Smooth muscle cell (in vitro differentiated cells): ENCODE measurements at regions not wholly inside any gene's neighbourhood (a gene's known extent, or its start where the extent isn't known, plus 50 kb on each side); places are given as distances from the start of the nearest gene placed in this dataset.

Experiments
- DNase-seq: peaks from one replicate; lab custom pipeline; 2025; ENCODE audit not compliant: unreplicated experiment; lab: John Stamatoyannopoulos, UW
- H2AFZ ChIP-seq: fragments of 200-600 bp; sonication (generic); 2 replicates; pipeline ENCODE4 v1.6.0; 2016; ENCODE audit warnings: antibody characterized with exemption, low read depth, mild to moderate bottlenecking
- H3F3A ChIP-seq: fragments of 200-600 bp; sonication (generic); 2 replicates; pipeline ENCODE4 v1.6.0; 2017; ENCODE audit warnings: antibody characterized with exemption, low read depth
- H3K27ac ChIP-seq: fragments of 200-600 bp; sonication (generic); 2 replicates; pipeline ENCODE4 v1.5.1; 2016; ENCODE audit warnings: low read depth, mild to moderate bottlenecking
- H3K27me3 ChIP-seq: fragments of 200-600 bp; sonication (generic); 2 replicates; pipeline ENCODE4 v1.6.1; 2016; ENCODE audit warnings: low read depth, mild to moderate bottlenecking
- H3K36me3 ChIP-seq: fragments of 200-600 bp; sonication (generic); 2 replicates; pipeline ENCODE4 v1.5.1; 2016; ENCODE audit warnings: low read depth
- H3K4me1 ChIP-seq: fragments of 200-600 bp; sonication (generic); 2 replicates; pipeline ENCODE4 v1.5.1; 2016; ENCODE audit warnings: low read depth
- H3K4me2 ChIP-seq: fragments of 200-600 bp; sonication (generic); 2 replicates; pipeline ENCODE4 v1.6.0; 2016; ENCODE audit warnings: mild to moderate bottlenecking
- H3K4me3 ChIP-seq: fragments of 200-600 bp; sonication (generic); 2 replicates; pipeline ENCODE4 v1.5.1; 2016; ENCODE audit warnings: mild to moderate bottlenecking
- H3K79me2 ChIP-seq: fragments of 200-600 bp; sonication (generic); 2 replicates; pipeline ENCODE4 v1.6.0; 2016; ENCODE audit warnings: low read depth, mild to moderate bottlenecking
- H3K9ac ChIP-seq: fragments of 200-600 bp; sonication (generic); 2 replicates; pipeline ENCODE4 v1.6.0; 2016; ENCODE audit warnings: low read depth
- H3K9me3 ChIP-seq: fragments of 200-600 bp; sonication (generic); replicated peaks from 2 replicates; pipeline ENCODE4 v1.5.1; 2016; ENCODE audit warnings: low read depth
- H4K20me1 ChIP-seq: fragments of 200-600 bp; sonication (generic); 2 replicates; pipeline ENCODE4 v1.6.0; 2016; ENCODE audit warnings: low read depth
- WGBS: methylation state at CpG from one replicate; pipeline ENCODE4 v1.1.7; 2016; ENCODE audit warnings: low lambda C conversion rate; 5-methylcytosine and 5-hydroxymethylcytosine counted together
- TF ChIP-seq, protein P1 (sequence below): fragments of 200-600 bp; sonication (generic); IDR thresholded peaks from 2 replicates; pipeline ENCODE4 v1.5.1; 2017; ENCODE audit warnings: borderline replicate concordance, mild to moderate bottlenecking, antibody characterized with exemption; ENCODE audit not compliant: insufficient read depth, poor library complexity, severe bottlenecking

DNA sequence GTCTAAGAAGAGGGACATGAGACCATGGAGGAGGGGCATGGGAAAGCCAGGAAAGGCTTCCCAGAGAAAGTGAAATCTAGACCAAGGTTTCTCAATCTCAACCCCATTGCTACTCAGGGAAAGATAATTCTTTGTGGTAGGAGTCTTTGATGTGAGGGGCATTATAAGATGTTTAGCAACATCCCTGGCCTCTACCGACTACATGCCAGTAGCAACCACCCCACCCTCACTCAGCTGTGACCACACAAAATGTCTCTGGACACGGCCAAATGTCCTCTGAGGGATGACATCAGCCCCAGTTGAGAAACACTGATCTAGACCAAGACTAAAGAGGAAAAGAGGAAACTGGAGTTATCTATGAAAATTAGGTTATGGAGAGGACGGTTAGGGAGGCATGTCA is 298.5 kb upstream of the KIF2A start:
- peaks cover 26% of the 10 kb centered on the region for H3K4me1 ChIP-seq
- 42% methylated on average over 3 of the region's 3 CpGs for WGBS
- H4K20me1 ChIP-seq = no peaks in the 10 kb centered on the region
- H3K79me2 ChIP-seq = no peaks in the 10 kb centered on the region
- H3K36me3 ChIP-seq = no peaks in the 10 kb centered on the region
- no peaks in the 10 kb centered on the region for H3K27me3 ChIP-seq
- no peak overlapping the region for H3K27ac ChIP-seq
- TF ChIP-seq, protein P1, sequence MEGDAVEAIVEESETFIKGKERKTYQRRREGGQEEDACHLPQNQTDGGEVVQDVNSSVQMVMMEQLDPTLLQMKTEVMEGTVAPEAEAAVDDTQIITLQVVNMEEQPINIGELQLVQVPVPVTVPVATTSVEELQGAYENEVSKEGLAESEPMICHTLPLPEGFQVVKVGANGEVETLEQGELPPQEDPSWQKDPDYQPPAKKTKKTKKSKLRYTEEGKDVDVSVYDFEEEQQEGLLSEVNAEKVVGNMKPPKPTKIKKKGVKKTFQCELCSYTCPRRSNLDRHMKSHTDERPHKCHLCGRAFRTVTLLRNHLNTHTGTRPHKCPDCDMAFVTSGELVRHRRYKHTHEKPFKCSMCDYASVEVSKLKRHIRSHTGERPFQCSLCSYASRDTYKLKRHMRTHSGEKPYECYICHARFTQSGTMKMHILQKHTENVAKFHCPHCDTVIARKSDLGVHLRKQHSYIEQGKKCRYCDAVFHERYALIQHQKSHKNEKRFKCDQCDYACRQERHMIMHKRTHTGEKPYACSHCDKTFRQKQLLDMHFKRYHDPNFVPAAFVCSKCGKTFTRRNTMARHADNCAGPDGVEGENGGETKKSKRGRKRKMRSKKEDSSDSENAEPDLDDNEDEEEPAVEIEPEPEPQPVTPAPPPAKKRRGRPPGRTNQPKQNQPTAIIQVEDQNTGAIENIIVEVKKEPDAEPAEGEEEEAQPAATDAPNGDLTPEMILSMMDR = no peak
- H2AFZ ChIP-seq = no peak overlapping the region
- no peak overlapping the region for H3K4me2 ChIP-seq
- H3F3A ChIP-seq = no peaks in the 10 kb centered on the region
- DNase-seq = no peak
- H3K9me3 ChIP-seq = no peaks in the 10 kb centered on the region
- no peak overlapping the region for H3K4me3 ChIP-seq
- H3K9ac ChIP-seq = no peak overlapping the region

DNA sequence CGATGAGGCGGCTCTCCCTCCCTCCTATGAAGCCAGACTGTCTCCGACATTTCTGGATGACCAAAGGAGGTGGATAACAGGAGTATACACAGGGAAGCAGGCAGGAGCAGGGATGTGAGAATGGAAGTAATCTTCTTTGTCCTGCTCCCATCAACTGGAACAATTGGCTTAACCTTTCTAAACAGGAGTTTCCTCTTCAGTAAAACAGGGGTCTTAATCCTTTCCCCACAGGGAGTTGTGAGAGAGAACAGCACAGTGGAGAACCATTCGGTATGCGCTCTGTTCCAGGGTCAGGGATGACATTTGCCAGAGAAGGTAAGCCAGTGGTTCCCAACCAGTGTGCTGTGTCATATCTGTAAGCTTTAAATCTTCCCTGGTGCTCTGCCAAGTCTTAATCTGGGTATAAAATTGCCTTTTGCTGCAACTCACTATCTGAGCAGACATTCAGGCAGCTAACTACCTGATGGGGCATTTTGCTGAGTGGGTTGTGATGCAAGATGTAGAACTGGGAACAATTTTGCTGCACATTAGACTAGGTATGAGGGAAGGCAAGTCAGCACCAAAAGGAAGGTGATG is 294.8 kb upstream of the KIF2A start:
- Histone ChIP-seq H3K4me1 (peaks cover 28% of the 10 kb centered on the region), H3K27me3 (no peaks in the 10 kb centered on the region), H3K9ac (no peak overlapping the region), H4K20me1 (no peaks in the 10 kb centered on the region), H3K9me3 (no peaks in the 10 kb centered on the region), H3K27ac (no peak overlapping the region), H3K4me2 (no peak overlapping the region), H3F3A (no peaks in the 10 kb centered on the region), H2AFZ (no peak overlapping the region), H3K79me2 (no peaks in the 10 kb centered on the region), H3K4me3 (no peak overlapping the region), H3K36me3 (no peaks in the 10 kb centered on the region)
- DNase-seq = no peak
- 72% methylated on average over 5 of the region's 5 CpGs for WGBS
- TF ChIP-seq, protein P1 = no peak

DNA sequence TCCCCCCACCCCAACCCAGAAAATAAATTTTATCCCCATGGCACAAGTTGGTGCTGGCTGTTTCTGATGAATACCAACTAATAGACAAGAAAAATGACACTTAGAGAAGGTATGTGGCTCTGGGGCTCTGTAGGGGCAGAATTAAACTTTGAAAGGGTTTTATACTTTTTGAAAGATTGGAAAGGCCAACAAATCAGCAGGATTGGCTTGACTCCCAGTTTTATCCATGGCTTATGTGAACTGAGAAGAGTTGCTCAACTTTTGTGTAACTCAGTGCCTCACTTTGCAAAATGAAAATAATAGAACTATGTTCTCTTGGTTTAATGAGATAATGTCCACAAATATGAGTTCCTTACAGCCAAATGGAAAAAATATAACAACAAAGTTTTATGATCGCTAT is 288.9 kb upstream of the KIF2A start:
- TF ChIP-seq, protein P1 = no peak
- no peaks in the 10 kb centered on the region for H4K20me1 ChIP-seq
- no peak overlapping the region for H3K4me3 ChIP-seq
- H2AFZ ChIP-seq = no peak overlapping the region
- H3K36me3 ChIP-seq = no peaks in the 10 kb centered on the region
- WGBS = 96% methylated on average over 1 of the region's 1 CpG
- H3K79me2 ChIP-seq = no peaks in the 10 kb centered on the region
- no peaks in the 10 kb centered on the region for H3F3A ChIP-seq
- H3K9me3 ChIP-seq = no peaks in the 10 kb centered on the region
- H3K4me2 ChIP-seq = no peak overlapping the region
- H3K9ac ChIP-seq = no peak overlapping the region
- H3K4me1 ChIP-seq = peaks cover 6% of the 10 kb centered on the region
- no peak overlapping the region for H3K27ac ChIP-seq
- no peaks in the 10 kb centered on the region for H3K27me3 ChIP-seq
- no peak for DNase-seq

GRCh38 chr5:62029303-62029702 is 276.7 kb upstream of the KIF2A start:
- Histone ChIP-seq H3K9me3 (no peaks in the 10 kb centered on the region), H2AFZ (no peak overlapping the region), H3K4me3 (no peak overlapping the region), H3K4me2 (no peak overlapping the region), H3K36me3 (no peaks in the 10 kb centered on the region), H3K79me2 (no peaks in the 10 kb centered on the region), H3F3A (no peaks in the 10 kb centered on the region), H3K9ac (no peak overlapping the region), H3K27me3 (no peaks in the 10 kb centered on the region), H4K20me1 (no peaks in the 10 kb centered on the region), H3K27ac (peak overlapping the region; percentile 40), H3K4me1 (no peaks in the 10 kb centered on the region)
- DNase-seq = no peak
- 65% methylated on average over 2 of the region's 2 CpGs for whole genome bisulfite sequencing
- TF ChIP-seq, protein P1 = no peak
